ENCODE measurements at regions not wholly inside any gene's neighbourhood (a gene's known extent, or its start where the extent isn't known, plus 50 kb on each side); places are given as distances from the start of the nearest gene placed in this dataset.

GRCh38 chr17:64775701-64776570 lies 113.8 kb upstream of the SMURF2 start:
- no peak for TF ChIP-seq CTCF (IDR thresholded peaks at IDR 0.05; ENCODE audit: insufficient read depth, low read length, missing control alignments)
- no peak for DNase-seq (ENCODE audit: low read depth, low spot score)
- ChIA-PET CTCF (interaction anchor here (0.7 to 5.8 kb wide), 13 partner anchors 7 to 422 kb away, joined by 3 to 37 read pairs (median 4); no protein-coding TSS in a partner anchor), POLR2A (no interaction called here)
- no peak overlapping the region for H3K4me3 ChIP-seq (ENCODE audit: low read depth, low read length)

GRCh38 chr17:64774888-64775540 lies 112.9 kb upstream of the SMURF2 start:
- ChIA-PET POLR2A (no interaction called here), CTCF (interaction anchor here (0.7 to 5.8 kb wide), 9 partner anchors 10 to 237 kb away, joined by 3 to 37 read pairs (median 3); no protein-coding TSS in a partner anchor)
- TF ChIP-seq CTCF (IDR thresholded peaks at IDR 0.05; ENCODE audit: insufficient read depth, low read length, missing control alignments): no peak
- H3K4me3 ChIP-seq (ENCODE audit: low read depth, low read length): no peak overlapping the region
- DNase-seq (ENCODE audit: low read depth, low spot score): no peak

- peak; percentile 73 for TF ChIP-seq CTCF (IDR thresholded peaks at IDR 0.05; ENCODE audit: insufficient read depth, low read length, missing control alignments)
- H3K4me3 ChIP-seq (ENCODE audit: low read depth, low read length): no peak overlapping the region
- ChIA-PET POLR2A (no interaction called here), CTCF (interaction anchor here (0.8 to 5.8 kb wide), 7 partner anchors 9 to 236 kb away, joined by 3 to 37 read pairs (median 5); no protein-coding TSS in a partner anchor)
- no peak for DNase-seq (ENCODE audit: low read depth, low spot score)
These were observed 112.0 kb upstream of the SMURF2 start for GRCh38 chr17:64773836-64774761.

- H3K4me3 ChIP-seq (ENCODE audit: low read depth, low read length): no peak overlapping the region
- TF ChIP-seq CTCF (IDR thresholded peaks at IDR 0.05; ENCODE audit: insufficient read depth, low read length, missing control alignments): no peak
- ChIA-PET POLR2A (no interaction called here), CTCF (interaction anchor here (1.0 to 5.8 kb wide), 5 partner anchors 10 to 187 kb away, joined by 3 to 37 read pairs (median 10); no protein-coding TSS in a partner anchor)
- DNase-seq (ENCODE audit: low read depth, low spot score): no peak
These were observed 111.3 kb upstream of the SMURF2 start for GRCh38 chr17:64773386-64773835.

GRCh38 chr17:64772845-64773299 lies 110.8 kb upstream of the SMURF2 start:
- no peak overlapping the region for H3K4me3 ChIP-seq (ENCODE audit: low read depth, low read length)
- no peak for TF ChIP-seq CTCF (IDR thresholded peaks at IDR 0.05; ENCODE audit: insufficient read depth, low read length, missing control alignments)
- CTCF ChIA-PET: interaction anchor here (1.0 to 2.5 kb wide), 2 partner anchors 10 to 116 kb away, joined by 4 to 11 read pairs; no protein-coding TSS in a partner anchor
- POLR2A ChIA-PET: no interaction called here
- DNase-seq (ENCODE audit: low read depth, low spot score): no peak
